HCEC 1CT (cell line): ENCODE measurements at regions not wholly inside any gene's neighbourhood (a gene's known extent, or its start where the extent isn't known, plus 50 kb on each side); places are given as distances from the start of the nearest gene placed in this dataset.
"Not testable (repeated sequence)": the region's sequence is repeated elsewhere in the genome, so short reads cannot be mapped to it uniquely, and the experiment has no call there.

Experiments used
- DNase-seq: peaks from one replicate; pipeline ENCODE4 v3.0.0-alpha.2; 2017

DNA sequence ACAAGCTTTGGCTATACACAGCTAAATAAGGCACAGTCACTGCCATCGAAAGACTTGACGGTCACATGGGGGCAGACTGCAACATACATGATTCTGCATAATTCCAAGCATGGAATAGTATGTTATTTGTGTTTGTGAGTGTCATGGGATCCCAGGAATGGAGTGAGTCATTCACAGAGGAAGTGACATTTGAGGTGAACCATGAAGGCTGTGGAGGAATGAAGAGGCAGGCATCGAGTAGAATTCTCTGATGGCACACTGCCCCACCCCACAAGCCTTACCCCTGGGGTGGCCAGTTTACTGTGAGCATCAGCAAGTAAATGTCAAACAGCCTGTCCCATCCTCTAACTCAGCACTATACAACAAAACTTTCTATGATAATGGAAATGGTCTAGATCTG is 619.7 kb downstream of the MID1IP1 start:
- DNase-seq: no peak

DNA sequence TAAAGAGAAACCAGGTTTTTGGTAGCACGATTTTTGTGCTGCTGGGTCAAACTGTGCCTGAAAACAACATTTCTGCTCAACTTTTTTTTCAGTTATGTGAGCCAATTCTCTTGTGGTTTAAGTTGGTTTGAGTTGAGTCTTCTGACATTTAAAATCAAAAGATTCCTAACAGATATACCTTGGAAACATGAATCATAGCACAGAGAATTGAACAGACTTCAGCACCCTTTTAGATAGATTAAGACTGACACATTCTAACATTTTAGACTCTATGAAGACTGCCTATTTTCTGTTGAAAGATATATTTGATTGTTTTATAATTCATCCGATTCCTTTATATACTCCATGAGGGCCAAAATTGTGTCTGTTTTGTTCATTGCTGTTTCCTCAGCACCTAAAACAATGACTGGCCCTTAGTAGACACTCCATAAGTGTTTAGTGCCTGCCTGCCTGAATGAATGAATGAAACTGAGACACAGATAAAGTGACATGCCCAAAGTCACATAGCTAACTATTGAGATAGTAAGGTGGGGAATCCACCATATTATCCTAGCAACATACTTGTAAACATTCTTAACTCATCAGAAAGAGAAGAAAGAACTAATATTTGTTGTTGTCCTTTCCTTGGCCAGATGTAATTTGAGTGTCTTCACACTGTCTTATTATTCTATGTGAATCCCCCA is 624.0 kb downstream of the MID1IP1 start:
- DNase-seq: no peak

DNA sequence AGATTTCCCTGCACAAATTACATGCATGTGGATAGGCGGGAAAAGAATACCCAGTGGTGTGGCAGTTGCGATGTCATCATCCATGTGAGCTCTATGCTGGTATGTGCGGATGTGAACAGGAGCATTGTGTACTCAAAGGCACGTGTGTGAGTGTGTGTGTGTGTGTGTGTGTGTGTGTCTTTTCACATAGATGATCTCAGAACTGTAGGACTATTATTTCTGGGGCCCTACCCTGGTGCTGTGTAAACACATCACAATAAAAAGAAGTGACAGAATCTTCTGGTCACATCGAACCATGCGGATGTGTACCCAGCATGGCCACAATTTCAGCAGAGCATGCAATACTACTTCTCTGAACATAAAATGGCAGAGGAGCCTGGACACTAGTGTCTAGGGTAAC is 624.8 kb downstream of the MID1IP1 start:
- DNase-seq: no peak

DNA sequence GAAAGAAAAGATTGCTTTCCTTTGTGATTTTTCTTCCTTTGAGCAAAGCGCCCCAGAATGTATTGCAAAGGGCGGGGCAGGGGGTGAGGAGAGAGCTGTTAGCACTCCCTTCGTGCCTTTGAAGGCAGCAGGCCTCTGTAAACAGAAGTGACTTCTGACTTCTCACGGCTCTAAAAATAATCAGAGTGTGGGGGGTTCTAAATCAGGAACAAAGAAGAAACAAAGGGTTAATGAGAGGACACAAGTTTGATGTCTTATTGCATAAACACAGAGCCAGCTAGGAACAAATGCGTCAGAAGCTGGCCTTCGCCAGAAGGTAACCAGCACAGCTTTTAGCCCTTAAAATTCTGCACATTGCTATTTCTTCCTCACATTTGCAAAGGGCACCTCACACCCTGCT is 626.2 kb downstream of the MID1IP1 start:
- DNase-seq: peak; percentile 27

DNA sequence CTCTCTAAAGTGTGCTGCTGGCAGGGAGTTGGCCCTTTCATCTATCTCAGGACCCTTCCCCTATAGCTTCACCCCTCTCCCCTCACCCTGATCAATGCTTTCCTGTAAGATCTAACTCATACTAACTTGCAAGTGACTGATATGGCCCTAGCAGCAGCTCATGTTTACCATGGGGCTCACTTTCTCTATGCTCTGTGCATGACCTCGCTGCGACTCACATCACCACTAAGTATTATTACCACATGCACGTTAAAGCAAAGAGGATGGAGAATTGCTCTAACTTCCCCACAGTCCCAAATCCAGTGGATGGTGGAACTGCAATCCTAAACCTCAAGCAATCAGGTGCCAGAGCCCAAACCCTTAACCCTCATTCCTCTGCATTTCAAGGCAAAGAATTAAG is 626.6 kb downstream of the MID1IP1 start:
- DNase-seq: peak; percentile 42

DNA sequence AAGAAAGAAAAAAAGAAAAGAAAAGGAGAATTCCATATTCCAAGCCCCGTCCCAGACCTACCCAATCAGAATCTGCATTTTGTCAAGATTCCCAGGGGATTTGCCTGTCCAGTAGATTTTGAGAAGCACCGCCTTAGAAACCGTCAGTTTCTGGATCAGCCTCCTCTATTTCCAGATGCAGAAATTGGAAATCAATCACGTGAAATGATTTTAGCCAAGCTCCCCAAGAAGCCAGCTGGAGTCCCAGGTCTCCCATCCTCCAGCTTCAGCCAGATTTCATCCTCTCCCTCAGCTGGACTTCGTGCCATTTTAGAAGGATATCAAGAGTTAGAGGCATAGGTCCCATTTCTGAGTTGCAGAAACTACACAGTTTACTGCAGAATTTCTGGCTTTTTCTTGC is 629.3 kb downstream of the MID1IP1 start:
- DNase-seq: no peak

DNA sequence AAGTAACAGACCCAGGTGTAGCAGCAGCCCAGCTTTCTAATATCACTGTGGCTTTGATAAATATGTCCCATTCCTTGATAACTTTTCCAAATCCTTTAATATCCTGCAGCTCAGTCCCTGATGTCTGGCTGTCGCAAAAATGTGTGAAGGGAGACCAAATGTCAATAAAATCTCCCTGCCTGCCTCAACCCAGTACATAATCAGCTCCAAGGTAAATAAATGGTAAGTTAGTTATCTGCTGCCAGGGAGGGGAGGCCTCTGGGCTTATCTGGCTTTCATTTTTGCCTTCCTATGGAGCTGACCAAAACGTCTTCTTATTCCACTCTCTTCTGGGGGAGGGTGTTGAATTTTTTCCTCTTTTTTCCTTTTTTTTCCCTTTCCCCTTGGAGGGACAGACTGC is 630.6 kb downstream of the MID1IP1 start:
- DNase-seq: no peak

DNA sequence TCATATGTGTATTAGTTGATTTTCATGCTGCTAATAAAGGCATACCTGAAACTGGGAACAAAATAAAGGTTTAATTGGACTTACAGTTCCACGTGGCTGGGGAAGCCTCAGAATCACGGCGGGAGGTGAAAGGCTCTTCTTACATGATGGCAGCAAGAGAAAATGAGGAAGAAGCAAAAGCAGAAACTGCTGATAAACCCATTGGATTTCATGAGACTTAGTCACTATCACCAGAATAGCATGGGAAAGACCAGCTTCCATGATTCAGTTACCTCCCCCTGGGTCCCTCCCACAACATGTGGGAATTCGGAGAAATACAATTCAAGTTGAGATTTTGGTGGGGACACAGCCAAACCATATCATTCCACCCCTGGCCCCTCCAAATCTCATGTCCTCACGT is 633.4 kb downstream of the MID1IP1 start:
- not testable (repeated sequence) for DNase-seq

DNA sequence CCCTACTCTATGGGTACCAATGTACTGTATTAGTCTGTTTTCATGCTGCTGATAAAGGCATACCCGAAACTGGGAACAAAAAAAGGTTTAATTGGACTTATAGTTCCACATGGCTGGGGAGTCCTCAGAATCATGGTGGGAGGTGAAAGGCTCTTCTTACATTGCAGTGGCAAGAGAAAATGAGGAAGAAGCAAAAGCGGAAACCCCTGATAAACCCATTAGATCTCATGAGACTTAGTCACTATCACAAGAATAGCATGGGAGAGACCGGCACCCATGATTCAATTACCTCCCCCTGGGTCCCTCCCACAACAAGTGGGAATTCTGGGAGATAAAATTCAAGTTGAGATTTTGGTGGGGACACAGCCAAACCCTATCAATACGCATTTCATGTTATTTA is 635.3 kb downstream of the MID1IP1 start:
- not testable (repeated sequence) for DNase-seq

DNA sequence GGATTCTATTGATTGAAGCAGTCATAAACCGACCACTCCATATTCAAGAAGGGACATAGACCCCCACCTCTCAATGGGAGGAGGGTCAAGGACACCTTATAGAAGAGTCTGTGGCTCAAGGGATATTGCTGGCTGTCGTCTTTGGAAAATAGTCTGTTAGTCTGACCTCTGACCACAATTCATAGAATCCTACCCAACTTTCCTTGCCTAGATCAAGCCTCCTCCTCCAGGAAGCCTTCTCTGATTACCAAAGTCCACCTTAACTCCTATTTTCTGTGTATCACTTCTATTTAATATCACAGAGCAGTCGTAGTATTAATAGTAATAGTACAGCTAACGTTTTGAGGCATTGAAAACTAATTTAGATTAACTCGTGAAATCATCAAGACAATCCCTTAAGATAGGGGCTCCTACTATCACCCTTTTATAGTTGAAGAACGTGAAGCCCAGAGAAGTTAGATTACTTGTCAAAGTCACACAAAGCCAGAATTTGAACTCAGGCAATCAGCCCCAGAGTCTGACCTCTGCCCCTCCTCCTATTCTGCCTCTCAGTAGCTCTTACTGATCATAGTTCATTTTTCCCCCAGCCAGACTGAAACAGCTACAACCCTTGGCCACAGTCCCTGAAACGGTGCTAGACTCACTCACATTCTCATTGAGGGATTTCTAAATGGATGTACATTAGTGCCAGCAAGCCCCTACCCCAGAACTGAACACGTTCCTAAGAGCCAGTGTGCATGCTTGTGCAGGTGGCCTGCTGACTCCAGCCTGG is 636.6 kb downstream of the MID1IP1 start:
- no peak for DNase-seq

DNA sequence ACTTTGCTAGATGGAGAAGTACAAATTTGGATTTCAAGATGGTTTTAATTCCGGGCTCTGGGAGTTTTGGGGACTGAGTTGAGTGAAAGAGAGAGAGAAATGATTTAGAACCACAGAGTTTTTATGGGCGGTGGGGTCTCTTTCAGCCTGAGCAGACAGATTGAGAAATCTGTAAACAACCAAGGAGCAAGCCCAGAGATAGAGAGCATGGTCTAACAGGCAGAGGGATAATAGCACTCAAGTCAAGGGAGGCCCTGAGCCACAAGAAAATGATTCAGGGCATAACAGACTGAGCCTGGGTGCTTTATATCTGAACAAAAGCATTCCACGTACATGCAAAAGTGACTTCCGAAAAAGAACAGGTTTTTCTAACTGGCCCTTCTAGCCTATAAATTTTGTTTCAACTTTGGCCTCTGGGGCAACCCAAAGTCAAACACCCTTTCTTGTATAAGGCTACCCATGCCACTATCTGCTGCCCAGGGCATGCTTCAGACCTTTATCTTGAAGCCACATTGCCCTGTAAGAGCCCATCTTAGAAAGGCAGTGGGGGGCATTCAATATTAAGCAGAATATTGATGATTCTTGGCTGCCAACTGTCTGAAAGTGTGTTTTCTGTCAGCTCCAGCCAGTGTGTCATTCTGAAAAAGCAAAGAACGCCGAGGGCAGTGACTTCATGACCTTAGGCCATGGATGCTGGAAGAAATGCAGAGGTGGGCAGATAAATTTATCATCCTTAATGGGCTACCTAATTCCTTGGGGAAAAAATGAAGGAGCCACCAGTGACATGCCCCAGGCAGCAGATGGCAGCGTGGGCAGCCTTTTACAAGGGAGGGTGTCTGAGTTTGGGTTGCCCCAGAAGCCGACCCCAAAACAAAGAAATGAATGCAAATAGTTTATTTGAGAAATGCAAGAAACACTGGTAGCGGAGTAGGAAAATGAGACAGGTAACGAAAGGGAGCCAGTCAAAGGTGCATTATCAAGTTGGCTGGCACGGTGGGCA is 637.6 kb downstream of the MID1IP1 start:
- DNase-seq: no peak

DNA sequence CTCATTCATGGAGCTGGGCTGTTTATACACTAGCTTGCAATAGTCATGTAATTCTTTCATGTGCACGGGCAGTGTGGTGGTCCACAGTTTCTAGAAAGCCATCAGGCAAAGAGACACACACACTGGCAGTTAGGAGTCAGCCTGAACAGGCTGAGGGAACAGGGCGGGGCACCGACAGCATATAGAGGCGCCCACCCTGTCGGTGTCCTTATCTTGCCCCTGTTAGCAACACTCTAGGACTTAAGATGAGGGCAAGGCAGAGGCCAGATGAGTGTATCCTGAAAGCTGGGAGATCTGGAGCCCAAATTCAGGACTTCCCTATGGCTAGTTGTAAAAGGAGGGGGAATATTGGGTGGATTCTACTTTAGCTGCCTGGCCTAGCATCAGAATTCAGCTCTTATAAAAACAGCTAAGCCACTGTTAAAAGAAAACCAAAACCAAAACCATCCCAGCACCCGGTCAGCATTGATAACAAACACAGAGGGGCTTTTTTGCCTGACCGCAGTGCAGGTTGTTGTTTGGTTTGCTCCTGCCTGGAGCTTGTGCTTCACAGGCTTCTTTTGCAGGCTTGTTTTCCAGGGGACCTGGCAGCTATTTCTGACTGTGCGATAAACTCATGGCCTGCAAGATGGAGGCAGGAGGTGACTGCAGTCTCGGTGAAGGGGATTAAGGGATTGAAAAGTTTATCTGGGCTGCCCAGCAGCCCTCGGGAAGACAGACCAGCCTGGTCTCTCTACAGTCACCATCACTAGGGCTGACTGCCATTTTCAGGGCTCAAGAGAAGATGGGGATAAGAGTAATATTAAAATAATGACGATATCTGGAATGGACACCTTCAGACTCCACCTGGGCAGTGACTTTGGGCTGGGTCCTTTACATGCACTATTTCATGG is 638.9 kb downstream of the MID1IP1 start:
- no peak for DNase-seq

DNA sequence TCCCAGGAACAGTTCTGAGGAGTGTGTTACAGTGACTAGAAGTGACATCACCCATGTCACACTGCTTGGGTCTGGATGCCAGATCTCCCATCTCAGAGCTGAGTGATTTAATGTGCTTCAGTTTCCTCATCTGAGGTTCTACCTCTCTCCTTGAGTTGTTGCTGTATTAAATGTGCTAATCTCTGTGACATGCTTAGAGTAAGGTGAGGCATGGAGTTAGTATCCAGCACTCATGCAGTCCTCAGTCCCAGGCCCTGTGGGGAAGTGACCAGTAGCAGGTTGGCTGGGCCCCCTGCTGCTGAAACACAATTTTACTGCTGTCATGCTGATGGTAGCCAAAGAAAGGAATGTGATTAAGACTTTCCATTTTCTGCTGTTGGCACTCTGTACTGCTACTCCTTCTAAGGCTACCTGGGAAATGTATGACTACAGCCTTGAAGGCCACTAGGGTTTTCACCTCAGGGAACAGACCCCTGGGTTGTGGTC is 639.6 kb downstream of the MID1IP1 start:
- DNase-seq: no peak

DNA sequence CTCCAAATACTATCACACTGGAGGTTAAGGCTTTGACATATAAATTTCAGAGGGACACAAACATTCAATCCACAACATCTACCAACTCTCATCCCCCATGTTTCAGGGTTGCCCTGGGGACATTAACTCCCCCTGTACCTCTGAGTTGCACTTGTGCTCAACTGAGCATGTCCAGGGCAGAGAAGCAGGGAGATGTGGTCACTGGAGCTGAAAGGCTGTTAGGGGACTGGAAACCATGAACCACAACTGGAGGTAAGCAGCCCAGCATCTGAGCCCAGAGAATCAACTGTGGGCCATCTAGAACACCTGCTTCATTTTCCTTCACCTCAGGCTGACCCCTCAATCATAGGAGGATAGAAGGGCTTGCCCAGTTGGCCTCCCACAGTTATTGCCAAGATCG is 641.1 kb downstream of the MID1IP1 start:
- DNase-seq: no peak

DNA sequence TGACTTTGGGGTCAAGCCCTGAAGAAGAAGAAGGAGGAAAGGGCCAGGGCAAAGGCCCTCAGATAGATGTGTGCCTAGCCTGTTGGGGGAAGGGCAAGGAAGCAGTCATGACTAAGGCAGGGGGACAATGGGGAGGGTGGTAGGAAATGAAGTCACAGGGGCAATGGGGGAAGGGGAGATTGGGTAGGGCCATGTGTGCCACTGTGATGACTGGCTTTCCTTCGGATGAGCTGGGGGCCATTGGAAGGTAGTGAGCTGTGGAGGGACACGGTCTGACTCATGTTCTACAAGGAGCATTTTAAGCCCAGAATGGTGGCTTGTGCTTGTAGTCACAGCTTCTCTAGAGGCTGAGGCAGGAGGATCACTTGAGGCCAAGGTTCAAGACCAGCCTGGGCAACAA is 642.0 kb downstream of the MID1IP1 start:
- no peak for DNase-seq

DNA sequence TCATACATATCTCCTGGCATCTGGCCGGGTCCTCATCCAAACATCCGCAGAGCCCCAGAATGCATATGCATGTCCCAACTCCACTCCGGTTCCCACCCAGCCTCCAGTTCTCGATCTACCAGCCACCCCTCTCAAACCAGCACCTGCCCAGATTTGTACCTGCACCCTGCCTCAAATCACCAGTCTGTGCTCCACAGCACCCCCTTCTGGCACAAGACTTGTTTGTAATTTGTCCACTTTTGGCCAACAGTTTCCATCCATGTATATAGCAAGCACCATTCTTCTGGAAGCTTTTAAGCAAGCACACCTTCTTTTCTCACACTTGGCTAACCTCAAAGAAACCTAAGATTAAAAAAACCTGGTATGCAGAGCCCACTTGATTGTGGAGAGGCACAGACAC is 644.1 kb downstream of the MID1IP1 start:
- DNase-seq: no peak

DNA sequence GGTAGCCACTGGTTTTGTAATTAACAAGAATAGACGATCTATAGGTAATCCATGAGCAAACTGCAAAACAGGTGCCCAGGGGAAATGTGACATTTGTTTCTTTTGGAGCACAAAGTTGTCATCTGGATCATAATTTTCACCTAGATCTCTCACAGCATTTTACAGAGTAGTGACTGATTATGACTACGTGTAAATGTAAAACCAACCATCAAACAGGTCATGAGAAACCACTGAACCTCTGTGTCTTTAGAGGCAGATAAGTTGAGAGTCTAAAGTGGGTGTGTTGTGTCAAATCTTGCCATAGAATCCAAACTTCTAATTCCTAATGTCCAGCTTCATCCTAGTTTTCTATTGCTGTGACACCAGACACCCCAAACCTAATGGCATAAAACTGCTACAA is 648.1 kb downstream of the MID1IP1 start:
- DNase-seq: no peak

DNA sequence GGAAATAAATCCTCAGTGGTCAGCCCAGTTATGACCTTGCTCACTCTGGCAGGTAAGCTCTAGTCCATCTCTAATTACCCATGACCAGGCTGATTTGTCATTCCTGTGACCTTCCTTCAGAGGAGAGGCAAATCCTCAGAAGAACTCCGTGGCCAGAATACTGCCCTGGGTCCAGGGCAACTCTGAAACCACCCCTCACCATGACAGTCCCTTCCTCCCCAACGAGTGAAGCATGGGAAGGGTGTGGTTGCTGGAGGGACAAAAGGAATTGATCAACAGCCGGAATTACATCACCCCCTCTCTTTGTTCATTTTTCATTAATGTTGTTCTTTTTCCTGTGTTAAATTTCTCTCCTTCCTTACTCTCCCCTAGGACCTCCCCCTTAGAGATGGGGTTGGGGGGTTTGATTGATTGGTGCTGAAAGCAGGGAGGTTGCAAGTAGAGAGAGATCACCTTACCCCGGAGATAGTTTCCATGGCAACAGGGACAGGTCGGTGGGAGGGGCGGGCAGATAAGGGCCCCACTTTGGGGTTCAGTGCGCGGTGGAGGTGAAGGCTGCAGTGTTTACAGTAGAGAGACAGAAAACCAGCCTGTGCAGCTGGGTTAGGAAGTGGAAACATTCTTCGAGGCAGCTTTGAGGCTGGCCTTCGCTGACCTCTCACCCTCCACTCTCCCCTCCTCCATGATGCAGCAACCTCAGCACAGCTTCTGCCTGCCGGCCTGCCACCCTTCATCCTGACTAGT is 647.4 kb downstream of the BCOR start:
- DNase-seq: no peak

DNA sequence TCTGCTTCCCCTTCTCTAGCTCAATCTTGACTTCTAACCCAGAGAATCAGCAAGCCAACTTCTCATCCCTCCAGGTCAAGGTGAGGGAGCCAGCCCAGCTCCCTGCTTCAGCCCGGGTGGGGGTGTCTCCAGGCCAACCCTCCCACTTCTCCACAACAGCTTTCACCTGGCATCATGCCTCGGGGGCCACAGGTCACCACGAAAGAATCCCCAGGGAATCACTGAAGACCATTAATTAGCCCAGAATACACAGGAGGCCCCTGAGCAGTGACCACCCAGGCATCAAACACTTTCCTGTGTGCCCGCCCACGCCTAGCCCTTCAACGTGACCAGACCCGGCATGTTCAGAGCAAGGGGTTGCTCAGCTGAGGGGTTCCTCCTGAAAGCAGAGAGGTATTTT is 646.7 kb downstream of the BCOR start:
- DNase-seq: no peak

DNA sequence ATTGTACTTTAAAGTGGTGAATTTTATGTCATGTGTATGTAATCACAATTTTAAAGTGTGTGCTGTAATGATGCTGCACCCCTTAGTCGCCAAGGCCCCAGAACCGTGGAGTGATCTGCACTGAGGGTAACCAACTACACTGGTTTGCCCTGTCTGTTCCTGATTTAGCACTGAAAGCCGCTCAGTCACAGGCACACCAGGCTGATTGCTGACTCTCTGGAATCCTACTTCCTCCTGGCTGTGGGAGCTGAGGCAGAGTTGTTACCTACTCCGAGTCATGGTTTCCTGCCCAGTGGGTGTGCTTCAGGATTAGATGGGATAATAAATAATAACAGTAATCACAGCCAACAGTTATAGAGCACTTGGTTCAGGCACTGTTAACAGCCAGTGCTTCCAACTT is 645.4 kb downstream of the BCOR start:
- no peak for DNase-seq

DNA sequence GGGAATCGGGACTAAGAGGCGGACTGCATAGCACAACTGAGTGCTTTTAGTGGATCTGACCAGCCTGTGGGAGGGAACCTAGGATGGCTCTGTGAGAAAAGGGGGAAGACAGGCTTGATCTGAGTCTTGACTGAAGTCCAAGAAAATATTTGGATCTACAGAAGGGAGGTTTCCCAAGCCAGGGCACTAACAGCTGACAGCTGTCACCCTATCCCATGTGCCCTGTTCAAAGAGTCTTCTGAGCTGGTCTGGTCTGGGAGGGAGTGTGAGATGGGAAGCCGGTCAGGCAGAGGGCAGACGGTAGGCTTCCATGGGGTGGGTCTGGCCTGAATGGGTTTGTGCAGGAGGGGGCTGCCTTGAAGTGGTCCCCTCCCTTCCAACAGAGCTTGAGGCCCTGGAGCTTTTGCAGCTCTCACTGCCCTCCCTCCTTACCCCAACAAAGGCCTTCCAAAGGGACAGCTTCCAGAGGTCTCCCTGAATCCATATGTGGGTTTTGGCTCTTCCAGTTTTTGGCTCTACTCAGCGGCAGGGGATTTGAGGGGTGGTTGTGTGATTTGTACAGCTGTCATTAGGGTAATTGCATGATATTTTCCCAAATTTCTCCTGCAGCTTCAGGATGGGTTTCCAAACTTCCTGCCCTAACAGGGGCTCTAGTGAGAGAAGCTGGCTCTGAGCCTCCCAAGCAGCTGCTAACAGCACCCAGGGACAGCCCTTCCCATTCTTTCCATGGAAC is 643.7 kb downstream of the BCOR start:
- no peak for DNase-seq
